ENCODE measurements at regions not wholly inside any gene's neighbourhood (a gene's known extent, or its start where the extent isn't known, plus 50 kb on each side); places are given as distances from the start of the nearest gene placed in this dataset.

DNA sequence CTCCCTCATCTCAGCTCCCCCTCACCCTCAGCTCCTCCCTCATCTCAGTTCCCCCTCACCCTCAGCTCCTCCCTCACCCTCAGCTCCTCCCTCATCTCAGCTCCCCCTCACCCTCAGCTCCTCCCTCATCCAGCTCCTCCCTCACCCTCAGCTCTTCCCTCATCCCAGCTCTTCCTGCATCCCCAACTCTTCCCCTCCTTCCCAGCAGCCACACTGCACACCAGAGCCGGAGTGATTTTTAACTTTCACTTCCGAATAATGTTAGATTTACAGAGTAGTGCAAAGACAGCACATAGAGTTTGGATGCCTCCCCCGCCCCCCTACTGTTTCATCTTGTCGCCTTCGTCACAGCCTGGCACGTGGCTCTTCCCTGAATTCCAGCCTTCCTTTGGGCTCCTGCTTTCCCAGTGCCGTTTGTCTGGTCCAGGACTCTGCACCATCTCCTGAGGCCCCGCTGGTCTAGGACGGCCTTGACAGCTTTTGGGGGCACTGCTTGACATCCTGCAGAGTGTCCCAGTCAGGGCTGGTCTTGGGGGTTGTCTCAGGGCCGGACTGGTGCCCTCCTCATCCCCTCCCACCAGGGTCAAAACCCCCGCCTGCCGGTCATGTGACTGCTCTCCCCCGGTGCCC, 110.2 kb downstream of the FAM53A start:
- BruUV-seq (replicated peaks): no TSS peak
- Histone ChIP-seq H3K4me1 (ENCODE audit: control insufficient read depth, extremely low read depth, insufficient read depth, low read length) (no peaks in the 10 kb centered on the region), H3K79me2 (ENCODE audit: control insufficient read depth, insufficient read depth, low read length) (no peaks in the 10 kb centered on the region), H3K4me2 (ENCODE audit: insufficient read depth, low read length) (no peak overlapping the region), H4K20me1 (replicated peaks; ENCODE audit: control insufficient read depth, extremely low read depth, insufficient read depth, low read length) (no peaks in the 10 kb centered on the region), H3K36me3 (ENCODE audit: control insufficient read depth in 2 of 2, extremely low read depth in 1 of 2, insufficient read depth in 2 of 2, low read length in 2 of 2) (no peaks in the 10 kb centered on the region), H3K4me3 (replicated peaks in 1 of 3; ENCODE audit: insufficient read depth in 1 of 3, low read depth in 1 of 3, low read length in 3 of 3) (no peak overlapping the region), H2AFZ (ENCODE audit: low read depth, low read length) (no peak overlapping the region), H3K9ac (replicated peaks; ENCODE audit: extremely low read depth, insufficient read depth, low read length) (no peak overlapping the region), H3K27me3 (ENCODE audit: control insufficient read depth in 2 of 2, insufficient read depth in 2 of 2, low read length in 2 of 2) (peaks cover 11% of the 10 kb centered on the region in 2 experiments), H3K9me3 (replicated peaks; ENCODE audit: control insufficient read depth, insufficient read depth, low read length) (no peaks in the 10 kb centered on the region), H3K9me1 (replicated peaks; ENCODE audit: control insufficient read depth, extremely low read depth, insufficient read depth, low read length) (no peaks in the 10 kb centered on the region), H3K27ac (ENCODE audit: insufficient read depth, low read depth, low read length) (no peak overlapping the region)
- intact Hi-C loops (cut with micrococcal nuclease): no loop called here
- no peak for TF ChIP-seq FOS (IDR thresholded peaks at IDR 0.05; ENCODE audit: borderline replicate concordance, insufficient read depth, low read length)
- TF ChIP-seq, protein P1, sequence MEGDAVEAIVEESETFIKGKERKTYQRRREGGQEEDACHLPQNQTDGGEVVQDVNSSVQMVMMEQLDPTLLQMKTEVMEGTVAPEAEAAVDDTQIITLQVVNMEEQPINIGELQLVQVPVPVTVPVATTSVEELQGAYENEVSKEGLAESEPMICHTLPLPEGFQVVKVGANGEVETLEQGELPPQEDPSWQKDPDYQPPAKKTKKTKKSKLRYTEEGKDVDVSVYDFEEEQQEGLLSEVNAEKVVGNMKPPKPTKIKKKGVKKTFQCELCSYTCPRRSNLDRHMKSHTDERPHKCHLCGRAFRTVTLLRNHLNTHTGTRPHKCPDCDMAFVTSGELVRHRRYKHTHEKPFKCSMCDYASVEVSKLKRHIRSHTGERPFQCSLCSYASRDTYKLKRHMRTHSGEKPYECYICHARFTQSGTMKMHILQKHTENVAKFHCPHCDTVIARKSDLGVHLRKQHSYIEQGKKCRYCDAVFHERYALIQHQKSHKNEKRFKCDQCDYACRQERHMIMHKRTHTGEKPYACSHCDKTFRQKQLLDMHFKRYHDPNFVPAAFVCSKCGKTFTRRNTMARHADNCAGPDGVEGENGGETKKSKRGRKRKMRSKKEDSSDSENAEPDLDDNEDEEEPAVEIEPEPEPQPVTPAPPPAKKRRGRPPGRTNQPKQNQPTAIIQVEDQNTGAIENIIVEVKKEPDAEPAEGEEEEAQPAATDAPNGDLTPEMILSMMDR (IDR thresholded peaks at IDR 0.05; ENCODE audit: extremely low read depth in 1 of 2, insufficient read depth in 1 of 2, low read depth in 1 of 2, low read length in 2 of 2): no peak
- TF ChIP-seq GATA2 (IDR thresholded peaks at IDR 0.05; ENCODE audit: insufficient read depth, insufficient read length, low read depth, low read length): no peak
- TF ChIP-seq MYC (IDR thresholded peaks at IDR 0.05; ENCODE audit: low read depth, low read length): no peak
- FAIRE-seq (no peak), DNase-seq (ENCODE audit: low read depth, low spot score) (no peak)
- ChIA-PET CTCF (interaction anchor here (0.5 to 2.4 kb wide), 3 partner anchors 26 to 218 kb away, joined by 3 to 8 read pairs (median 4); no protein-coding TSS in a partner anchor), POLR2A (no interaction called here)
- dilution Hi-C loops (cut with MboI; ENCODE audit: extremely low pct_ligation_motif_present, low sequenced_read_pairs): no loop called here

All from endothelial cell of umbilical vein (primary cell).